IMR-90 (cell line): ENCODE measurements at regions not wholly inside any gene's neighbourhood (a gene's known extent, or its start where the extent isn't known, plus 50 kb on each side); places are given as distances from the start of the nearest gene placed in this dataset.

Experiments used
- CTCF ChIP-seq: conservative IDR thresholded peaks from 2 replicates; pipeline ENCODE4 v1.5.1; 2012; ENCODE audit warnings: mild to moderate bottlenecking, low read depth, low read length, improper control_type of control experiment
- POLR2A ChIP-seq: IDR thresholded peaks from 2 replicates; pipeline ENCODE4 v1.6.1; 2012; ENCODE audit warnings: mild to moderate bottlenecking, low read depth, low read length

- TF ChIP-seq POLR2A (no peak), CTCF (no peak)
Observed at GRCh38 chr1:238152119-238152518, 261.4 kb upstream of the ZP4 start.
